ENCODE measurements at regions not wholly inside any gene's neighbourhood (a gene's known extent, or its start where the extent isn't known, plus 50 kb on each side); places are given as distances from the start of the nearest gene placed in this dataset.

DNA sequence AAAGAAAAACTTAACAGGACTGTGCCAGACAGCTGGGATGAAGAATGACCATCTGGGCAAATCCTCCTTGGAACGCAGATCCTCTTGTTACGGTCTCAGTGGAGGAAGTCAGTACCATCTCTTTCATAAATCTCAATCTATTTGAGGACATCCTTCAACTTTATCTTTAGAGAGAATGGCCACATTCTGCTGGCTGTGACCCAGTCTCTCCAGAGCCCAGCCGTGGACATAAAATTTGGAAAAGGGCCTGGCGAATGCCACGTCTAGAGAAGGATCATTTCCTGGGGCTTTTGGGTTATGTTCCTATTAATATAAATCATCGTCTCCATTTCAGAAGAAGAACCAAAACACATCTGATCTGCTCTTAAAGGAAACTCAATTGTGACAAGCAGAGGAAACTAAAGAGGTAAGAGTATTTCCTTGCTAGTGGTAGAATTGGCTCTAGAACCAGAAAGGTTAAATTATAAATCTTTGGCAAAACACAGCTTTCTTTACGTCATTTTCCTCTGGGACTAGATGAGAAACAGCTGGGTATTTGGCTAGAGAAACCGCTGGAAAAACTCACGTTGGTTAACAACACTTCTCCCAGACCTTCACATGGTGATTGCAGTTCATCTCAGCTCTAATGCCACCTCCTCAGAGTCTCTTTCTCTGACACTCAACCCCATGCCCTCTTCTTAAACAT is 164.7 kb downstream of the CHIC2 start:
- TF ChIP-seq CTCF (conservative IDR thresholded peaks at IDR 0.05; ENCODE audit: low read depth, low read length) (no peak), EZH2 (IDR thresholded peaks at IDR 0.05; ENCODE audit: borderline replicate concordance, low read depth, low read length, poor library complexity, severe bottlenecking) (no peak)
